ENCODE measurements at regions not wholly inside any gene's neighbourhood (a gene's known extent, or its start where the extent isn't known, plus 50 kb on each side); places are given as distances from the start of the nearest gene placed in this dataset.
A peak's percentile ranks its signal among the peaks of the same experiment; 100 is the strongest.

GRCh38 chr6:71457929-71458328, 169.3 kb downstream of the OGFRL1 start:
- H3K79me2 ChIP-seq (ENCODE audit: insufficient read depth, low read length), result no peaks in the 10 kb centered on the region
- no peaks in the 10 kb centered on the region for H3K9me3 ChIP-seq (ENCODE audit: insufficient read depth, low read depth, low read length)
- H3K9me2 ChIP-seq (replicated peaks; ENCODE audit: low read depth, low read length), result no peaks in the 10 kb centered on the region
- H3K27me3 ChIP-seq (ENCODE audit: insufficient read depth, low read length, poor library complexity, severe bottlenecking), result no peaks in the 10 kb centered on the region
- no peak overlapping the region for H3K9ac ChIP-seq (ENCODE audit: low read depth, low read length, poor library complexity, severe bottlenecking)
- no peaks in the 10 kb centered on the region for H4K20me1 ChIP-seq (ENCODE audit: insufficient read depth, low read length, poor library complexity, severe bottlenecking)
- 0 out of 2 replicates have a peak overlapping the region, but pooled peaks have one; percentile 15 for H2AFZ ChIP-seq (ENCODE audit: low read length)
- H3K4me1 ChIP-seq (ENCODE audit: insufficient read depth, low read length, poor library complexity, severe bottlenecking), result no peaks in the 10 kb centered on the region
- H3K4me3 ChIP-seq (ENCODE audit: low read length, poor library complexity, severe bottlenecking), result no peak overlapping the region
- no peak for TF ChIP-seq EZH2phosphoT487 (IDR thresholded peaks at IDR 0.05; ENCODE audit: borderline replicate concordance)
- TF ChIP-seq, protein P1, sequence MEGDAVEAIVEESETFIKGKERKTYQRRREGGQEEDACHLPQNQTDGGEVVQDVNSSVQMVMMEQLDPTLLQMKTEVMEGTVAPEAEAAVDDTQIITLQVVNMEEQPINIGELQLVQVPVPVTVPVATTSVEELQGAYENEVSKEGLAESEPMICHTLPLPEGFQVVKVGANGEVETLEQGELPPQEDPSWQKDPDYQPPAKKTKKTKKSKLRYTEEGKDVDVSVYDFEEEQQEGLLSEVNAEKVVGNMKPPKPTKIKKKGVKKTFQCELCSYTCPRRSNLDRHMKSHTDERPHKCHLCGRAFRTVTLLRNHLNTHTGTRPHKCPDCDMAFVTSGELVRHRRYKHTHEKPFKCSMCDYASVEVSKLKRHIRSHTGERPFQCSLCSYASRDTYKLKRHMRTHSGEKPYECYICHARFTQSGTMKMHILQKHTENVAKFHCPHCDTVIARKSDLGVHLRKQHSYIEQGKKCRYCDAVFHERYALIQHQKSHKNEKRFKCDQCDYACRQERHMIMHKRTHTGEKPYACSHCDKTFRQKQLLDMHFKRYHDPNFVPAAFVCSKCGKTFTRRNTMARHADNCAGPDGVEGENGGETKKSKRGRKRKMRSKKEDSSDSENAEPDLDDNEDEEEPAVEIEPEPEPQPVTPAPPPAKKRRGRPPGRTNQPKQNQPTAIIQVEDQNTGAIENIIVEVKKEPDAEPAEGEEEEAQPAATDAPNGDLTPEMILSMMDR (conservative IDR thresholded peaks at IDR 0.05; ENCODE audit: low read length), result no peak
- no peaks in the 10 kb centered on the region for H3K36me3 ChIP-seq (ENCODE audit: insufficient read depth, low read length)
- H3F3A ChIP-seq (ENCODE audit: low read depth), result no peaks in the 10 kb centered on the region
- no peak overlapping the region for H3K4me2 ChIP-seq (ENCODE audit: low read depth, low read length, poor library complexity, severe bottlenecking)

- Histone ChIP-seq H4K20me1 (ENCODE audit: insufficient read depth, low read length, poor library complexity, severe bottlenecking) (no peaks in the 10 kb centered on the region), H2AFZ (ENCODE audit: low read length) (no peak overlapping the region), H3K36me3 (ENCODE audit: insufficient read depth, low read length) (no peaks in the 10 kb centered on the region), H3K9me3 (ENCODE audit: insufficient read depth, low read depth, low read length) (no peaks in the 10 kb centered on the region), H3K79me2 (ENCODE audit: insufficient read depth, low read length) (no peaks in the 10 kb centered on the region), H3K9me2 (replicated peaks; ENCODE audit: low read depth, low read length) (no peaks in the 10 kb centered on the region), H3F3A (ENCODE audit: low read depth) (no peaks in the 10 kb centered on the region), H3K4me2 (ENCODE audit: low read depth, low read length, poor library complexity, severe bottlenecking) (no peak overlapping the region), H3K4me3 (ENCODE audit: low read length, poor library complexity, severe bottlenecking) (no peak overlapping the region), H3K9ac (ENCODE audit: low read depth, low read length, poor library complexity, severe bottlenecking) (no peak overlapping the region), H3K4me1 (ENCODE audit: insufficient read depth, low read length, poor library complexity, severe bottlenecking) (no peaks in the 10 kb centered on the region), H3K27me3 (ENCODE audit: insufficient read depth, low read length, poor library complexity, severe bottlenecking) (no peaks in the 10 kb centered on the region)
- TF ChIP-seq EZH2phosphoT487 (IDR thresholded peaks at IDR 0.05; ENCODE audit: borderline replicate concordance), result no peak
- TF ChIP-seq, protein P1 (conservative IDR thresholded peaks at IDR 0.05; ENCODE audit: low read length), result no peak
Measured at GRCh38 chr6:71459162-71459561, 170.6 kb downstream of the OGFRL1 start.

GRCh38 chr6:71460933-71461332, 172.3 kb downstream of the OGFRL1 start:
- Histone ChIP-seq H3K9ac (ENCODE audit: low read depth, low read length, poor library complexity, severe bottlenecking) (no peak overlapping the region), H3K4me1 (ENCODE audit: insufficient read depth, low read length, poor library complexity, severe bottlenecking) (no peaks in the 10 kb centered on the region), H3K27me3 (ENCODE audit: insufficient read depth, low read length, poor library complexity, severe bottlenecking) (no peaks in the 10 kb centered on the region), H3K79me2 (ENCODE audit: insufficient read depth, low read length) (no peaks in the 10 kb centered on the region), H3K36me3 (ENCODE audit: insufficient read depth, low read length) (no peaks in the 10 kb centered on the region), H3K4me3 (ENCODE audit: low read length, poor library complexity, severe bottlenecking) (no peak overlapping the region), H3F3A (ENCODE audit: low read depth) (no peaks in the 10 kb centered on the region), H4K20me1 (ENCODE audit: insufficient read depth, low read length, poor library complexity, severe bottlenecking) (no peaks in the 10 kb centered on the region), H3K9me2 (replicated peaks; ENCODE audit: low read depth, low read length) (no peaks in the 10 kb centered on the region), H2AFZ (ENCODE audit: low read length) (no peak overlapping the region), H3K4me2 (ENCODE audit: low read depth, low read length, poor library complexity, severe bottlenecking) (no peak overlapping the region), H3K9me3 (ENCODE audit: insufficient read depth, low read depth, low read length) (no peaks in the 10 kb centered on the region)
- TF ChIP-seq, protein P1 (conservative IDR thresholded peaks at IDR 0.05; ENCODE audit: low read length), result no peak
- no peak for TF ChIP-seq EZH2phosphoT487 (IDR thresholded peaks at IDR 0.05; ENCODE audit: borderline replicate concordance)

All from Loucy (cell line).